Hepatocyte (in vitro differentiated cells): ENCODE measurements at regions not wholly inside any gene's neighbourhood (a gene's known extent, or its start where the extent isn't known, plus 50 kb on each side); places are given as distances from the start of the nearest gene placed in this dataset.

Experiments
- CTCF ChIP-seq: fragments of 200-600 bp; sonication (generic); IDR thresholded peaks from 2 replicates; pipeline ENCODE4 v1.5.1; 2016; ENCODE audit warnings: antibody characterized with exemption, mild to moderate bottlenecking; ENCODE audit not compliant: poor library complexity
- EZH2 ChIP-seq: fragments of 200-600 bp; sonication (generic); IDR thresholded peaks from 2 replicates; pipeline ENCODE4 v1.6.1; 2016; ENCODE audit warnings: antibody characterized with exemption, mild to moderate bottlenecking, borderline replicate concordance
- EZH2phosphoT487 ChIP-seq: fragments of 200-600 bp; sonication (generic); IDR thresholded peaks from one replicate; pipeline ENCODE4 v1.6.1; 2018; ENCODE audit warnings: antibody characterized with exemption, mild to moderate bottlenecking, low read depth, moderate library complexity; ENCODE audit not compliant: unreplicated experiment, severe bottlenecking

- no peak for TF ChIP-seq CTCF
- TF ChIP-seq EZH2 = no peak
- TF ChIP-seq EZH2phosphoT487 = no peak
Measured at GRCh38 chr18:43435851-43436250, 158.6 kb upstream of the SYT4 start.
